ENCODE measurements at regions not wholly inside any gene's neighbourhood (a gene's known extent, or its start where the extent isn't known, plus 50 kb on each side); places are given as distances from the start of the nearest gene placed in this dataset.

DNA sequence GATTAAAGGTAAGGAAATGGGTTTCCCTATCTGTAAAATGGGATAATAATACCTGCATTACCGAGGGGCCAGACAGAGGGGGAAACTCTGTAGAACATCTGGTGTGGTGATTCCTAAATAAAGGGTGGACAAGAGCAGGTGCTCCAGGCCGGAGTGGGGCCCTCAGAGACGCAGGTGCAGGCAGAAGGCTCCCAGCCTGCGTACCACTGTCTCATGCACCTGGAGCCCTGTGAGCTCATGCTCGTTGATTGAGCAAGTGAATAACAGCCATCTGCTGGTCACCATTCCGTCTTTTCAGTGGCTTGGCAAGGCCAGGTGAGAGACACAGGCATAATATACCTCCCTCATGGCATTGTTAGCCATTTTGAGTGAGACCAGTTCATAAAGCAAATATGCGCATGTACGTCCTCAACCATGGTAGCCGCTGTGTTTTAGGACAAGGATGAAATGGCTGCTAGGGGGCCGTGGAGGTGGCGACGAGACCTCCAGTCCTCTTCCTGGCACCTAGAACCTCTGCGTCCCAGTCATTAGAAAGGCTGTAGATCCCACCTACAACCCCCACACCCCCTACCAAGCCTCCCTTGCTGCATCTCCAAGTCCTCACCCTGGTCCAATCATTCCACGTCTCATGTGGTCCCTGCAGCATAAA lies 198.0 kb upstream of the MVB12B start:
- Histone ChIP-seq H4K20me1 (ENCODE audit: insufficient read depth) (no peaks in the 10 kb centered on the region), H3K4me2 (ENCODE audit: low read length) (no peak overlapping the region), H3K9ac (ENCODE audit: low read length) (no peak overlapping the region), H3K79me2 (ENCODE audit: insufficient read depth, low read length) (no peaks in the 10 kb centered on the region), H3K4me1 (ENCODE audit: control insufficient read depth in 1 of 2, insufficient read depth in 2 of 2, low read length in 2 of 2) (no peaks in the 10 kb centered on the region), H3K27ac (ENCODE audit: low read depth, low read length) (no peak overlapping the region), H3K4me3 (replicated peaks in 1 of 2; ENCODE audit: low read depth in 1 of 2, low read length in 2 of 2) (no peak overlapping the region), H2AFZ (ENCODE audit: low read depth, low read length, poor library complexity, severe bottlenecking) (no peak overlapping the region), H3K27me3 (ENCODE audit: insufficient read depth, low read length) (peaks cover 19% of the 10 kb centered on the region), H3K36me3 (ENCODE audit: control insufficient read depth in 1 of 2, insufficient read depth in 2 of 2, low read length in 2 of 2) (no peaks in the 10 kb centered on the region), H3K9me3 (ENCODE audit: control insufficient read depth in 1 of 2, insufficient read depth in 1 of 2, low read depth in 1 of 2, low read length in 2 of 2) (0 out of 4 replicates have a peak, but pooled peaks cover 0 to 4% of the 10 kb centered on the region in 2 experiments), H3K9me2 (ENCODE audit: insufficient read depth) (no peaks in the 10 kb centered on the region)
- ChIA-PET RAD21 (ENCODE audit: low non-redundant PET in 1 of 2, low total read pairs in 2 of 2, uncharacterized antibody in 2 of 2, unreplicated experiment in 2 of 2) (no interaction called here), CTCF (no interaction called here), POLR2A (no interaction called here)
- intact Hi-C loops (cut with micrococcal nuclease): no loop called here
- no TSS peak for BruUV-seq (replicated peaks)
- ATAC-seq (no peak), DNase-seq (ENCODE audit: low read depth, low spot score) (no peak)
- TF ChIP-seq, protein P1, sequence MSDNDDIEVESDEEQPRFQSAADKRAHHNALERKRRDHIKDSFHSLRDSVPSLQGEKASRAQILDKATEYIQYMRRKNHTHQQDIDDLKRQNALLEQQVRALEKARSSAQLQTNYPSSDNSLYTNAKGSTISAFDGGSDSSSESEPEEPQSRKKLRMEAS (IDR thresholded peaks at IDR 0.05): no peak
- no peak for TF ChIP-seq ZNF274 (IDR thresholded peaks at IDR 0.05; ENCODE audit: low read depth, low read length)
- no peak for TF ChIP-seq TCF7L2 (IDR thresholded peaks at IDR 0.05; ENCODE audit: borderline replicate concordance, extremely low read depth, insufficient read depth, insufficient read length)
- no peak for TF ChIP-seq CEBPB (IDR thresholded peaks at IDR 0.05; ENCODE audit: low read depth)

DNA sequence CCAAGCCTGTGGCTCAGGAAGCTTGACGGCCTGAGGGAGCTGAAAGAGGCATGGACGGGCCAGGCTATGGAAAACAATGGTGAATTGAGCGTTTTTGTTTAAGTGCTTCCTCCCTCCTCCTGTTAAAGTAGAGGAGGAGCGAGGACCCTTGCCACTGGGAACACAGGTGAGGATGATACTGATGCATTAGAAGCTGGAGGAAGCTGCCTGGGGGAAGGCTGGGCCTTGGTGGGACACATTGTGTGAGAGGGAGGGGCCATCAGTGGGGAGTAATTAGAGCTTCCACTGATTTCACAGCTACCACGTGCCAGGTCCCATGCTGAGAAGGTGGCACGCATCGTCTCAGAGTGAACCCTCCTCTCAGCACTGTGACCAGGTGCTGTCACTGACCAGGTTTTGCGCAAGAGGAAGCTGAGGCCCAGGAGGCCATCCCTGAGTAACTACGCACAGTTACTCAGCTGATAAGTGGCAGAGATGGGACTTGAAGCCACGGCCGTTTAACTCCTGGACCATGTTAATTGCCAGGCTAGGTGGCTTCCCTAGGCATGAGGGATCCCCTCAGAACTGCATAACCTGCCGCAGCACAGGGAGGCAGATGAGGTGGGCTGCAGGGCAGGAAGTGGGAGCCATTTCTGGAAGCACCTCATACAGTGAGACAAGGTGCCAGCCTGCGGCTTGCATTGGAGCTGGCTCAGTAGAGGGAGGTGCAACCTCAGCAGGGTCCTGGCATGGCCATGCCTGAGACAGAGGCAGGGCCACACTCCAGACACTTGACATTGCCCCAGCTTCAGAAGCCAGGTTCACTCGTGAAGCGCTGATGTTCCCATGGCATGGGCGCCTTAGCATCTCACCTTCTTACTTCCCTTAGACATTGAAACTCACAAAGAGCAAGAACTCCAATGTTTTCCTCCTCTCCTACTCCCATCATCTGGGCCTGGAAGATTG lies 195.3 kb upstream of the MVB12B start:
- Histone ChIP-seq H3K9me2 (ENCODE audit: insufficient read depth) (no peaks in the 10 kb centered on the region), H3K36me3 (ENCODE audit: control insufficient read depth in 1 of 2, insufficient read depth in 2 of 2, low read length in 2 of 2) (no peaks in the 10 kb centered on the region), H3K79me2 (ENCODE audit: insufficient read depth, low read length) (no peaks in the 10 kb centered on the region), H4K20me1 (ENCODE audit: insufficient read depth) (no peaks in the 10 kb centered on the region), H3K27ac (ENCODE audit: low read depth, low read length) (no peak overlapping the region), H2AFZ (ENCODE audit: low read depth, low read length, poor library complexity, severe bottlenecking) (no peak overlapping the region), H3K4me3 (replicated peaks in 1 of 2; ENCODE audit: low read depth in 1 of 2, low read length in 2 of 2) (no peak overlapping the region), H3K9me3 (ENCODE audit: control insufficient read depth in 1 of 2, insufficient read depth in 1 of 2, low read depth in 1 of 2, low read length in 2 of 2) (0 out of 4 replicates have a peak, but pooled peaks cover 0 to 4% of the 10 kb centered on the region in 2 experiments), H3K27me3 (ENCODE audit: insufficient read depth, low read length) (peaks cover 7% of the 10 kb centered on the region; the same call in 1 of the 2 replicates), H3K4me1 (ENCODE audit: control insufficient read depth in 1 of 2, insufficient read depth in 2 of 2, low read length in 2 of 2) (no peaks in the 10 kb centered on the region), H3K9ac (ENCODE audit: low read length) (no peak overlapping the region), H3K4me2 (ENCODE audit: low read length) (no peak overlapping the region)
- TF ChIP-seq SIN3A (IDR thresholded peaks at IDR 0.05; ENCODE audit: low read depth): no peak
- no peak for TF ChIP-seq CEBPB (IDR thresholded peaks at IDR 0.05; ENCODE audit: low read depth)
- TF ChIP-seq, protein P2, sequence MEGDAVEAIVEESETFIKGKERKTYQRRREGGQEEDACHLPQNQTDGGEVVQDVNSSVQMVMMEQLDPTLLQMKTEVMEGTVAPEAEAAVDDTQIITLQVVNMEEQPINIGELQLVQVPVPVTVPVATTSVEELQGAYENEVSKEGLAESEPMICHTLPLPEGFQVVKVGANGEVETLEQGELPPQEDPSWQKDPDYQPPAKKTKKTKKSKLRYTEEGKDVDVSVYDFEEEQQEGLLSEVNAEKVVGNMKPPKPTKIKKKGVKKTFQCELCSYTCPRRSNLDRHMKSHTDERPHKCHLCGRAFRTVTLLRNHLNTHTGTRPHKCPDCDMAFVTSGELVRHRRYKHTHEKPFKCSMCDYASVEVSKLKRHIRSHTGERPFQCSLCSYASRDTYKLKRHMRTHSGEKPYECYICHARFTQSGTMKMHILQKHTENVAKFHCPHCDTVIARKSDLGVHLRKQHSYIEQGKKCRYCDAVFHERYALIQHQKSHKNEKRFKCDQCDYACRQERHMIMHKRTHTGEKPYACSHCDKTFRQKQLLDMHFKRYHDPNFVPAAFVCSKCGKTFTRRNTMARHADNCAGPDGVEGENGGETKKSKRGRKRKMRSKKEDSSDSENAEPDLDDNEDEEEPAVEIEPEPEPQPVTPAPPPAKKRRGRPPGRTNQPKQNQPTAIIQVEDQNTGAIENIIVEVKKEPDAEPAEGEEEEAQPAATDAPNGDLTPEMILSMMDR (IDR thresholded peaks at IDR 0.05 in 2 of 3, conservative IDR thresholded peaks at IDR 0.05 in 1 of 3; ENCODE audit: borderline replicate concordance in 1 of 3, insufficient read depth in 1 of 3, low read depth in 2 of 3, low read length in 2 of 3): no peak
- no peak for TF ChIP-seq CBX3 (IDR thresholded peaks at IDR 0.05; ENCODE audit: low read depth)
- TF ChIP-seq, protein P3, sequence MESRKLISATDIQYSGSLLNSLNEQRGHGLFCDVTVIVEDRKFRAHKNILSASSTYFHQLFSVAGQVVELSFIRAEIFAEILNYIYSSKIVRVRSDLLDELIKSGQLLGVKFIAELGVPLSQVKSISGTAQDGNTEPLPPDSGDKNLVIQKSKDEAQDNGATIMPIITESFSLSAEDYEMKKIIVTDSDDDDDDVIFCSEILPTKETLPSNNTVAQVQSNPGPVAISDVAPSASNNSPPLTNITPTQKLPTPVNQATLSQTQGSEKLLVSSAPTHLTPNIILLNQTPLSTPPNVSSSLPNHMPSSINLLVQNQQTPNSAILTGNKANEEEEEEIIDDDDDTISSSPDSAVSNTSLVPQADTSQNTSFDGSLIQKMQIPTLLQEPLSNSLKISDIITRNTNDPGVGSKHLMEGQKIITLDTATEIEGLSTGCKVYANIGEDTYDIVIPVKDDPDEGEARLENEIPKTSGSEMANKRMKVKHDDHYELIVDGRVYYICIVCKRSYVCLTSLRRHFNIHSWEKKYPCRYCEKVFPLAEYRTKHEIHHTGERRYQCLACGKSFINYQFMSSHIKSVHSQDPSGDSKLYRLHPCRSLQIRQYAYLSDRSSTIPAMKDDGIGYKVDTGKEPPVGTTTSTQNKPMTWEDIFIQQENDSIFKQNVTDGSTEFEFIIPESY (IDR thresholded peaks at IDR 0.05; ENCODE audit: extremely low read depth, insufficient replicate concordance, low read length): no peak
- TF ChIP-seq, protein P1 (IDR thresholded peaks at IDR 0.05): no peak
- ChIA-PET POLR2A (no interaction called here), CTCF (no interaction called here), RAD21 (ENCODE audit: low non-redundant PET in 1 of 2, low total read pairs in 2 of 2, uncharacterized antibody in 2 of 2, unreplicated experiment in 2 of 2) (no interaction called here)
- intact Hi-C loops (cut with micrococcal nuclease): no loop called here
- DNase-seq (ENCODE audit: low read depth, low spot score): no peak
- BruUV-seq (replicated peaks): no TSS peak
- no peak for ATAC-seq

Data from HCT116 (cell line).